ENCODE measurements at regions not wholly inside any gene's neighbourhood (a gene's known extent, or its start where the extent isn't known, plus 50 kb on each side); places are given as distances from the start of the nearest gene placed in this dataset.

- no peaks in the 10 kb centered on the region for H3K79me2 ChIP-seq (ENCODE audit: insufficient read depth, low read length)
- H3K27ac ChIP-seq (ENCODE audit: low read depth, low read length): no peak overlapping the region
- no peaks in the 10 kb centered on the region for H3K9me2 ChIP-seq (ENCODE audit: insufficient read depth)
- no peak overlapping the region for H2AFZ ChIP-seq (ENCODE audit: low read depth, low read length, poor library complexity, severe bottlenecking)
- H3K4me2 ChIP-seq (ENCODE audit: low read length): no peak overlapping the region
- H3K4me1 ChIP-seq (ENCODE audit: control insufficient read depth in 1 of 2, insufficient read depth in 2 of 2, low read length in 2 of 2): no peaks in the 10 kb centered on the region
- peaks cover 0 to 3% of the 10 kb centered on the region in 2 experiments; a peak in 1 of 4 replicates for H3K9me3 ChIP-seq (ENCODE audit: control insufficient read depth in 1 of 2, insufficient read depth in 1 of 2, low read depth in 1 of 2, low read length in 2 of 2)
- no peaks in the 10 kb centered on the region for H3K27me3 ChIP-seq (ENCODE audit: insufficient read depth, low read length)
- no peak for ATAC-seq
- H3K36me3 ChIP-seq (ENCODE audit: control insufficient read depth in 1 of 2, insufficient read depth in 2 of 2, low read length in 2 of 2): no peaks in the 10 kb centered on the region
- POLR2A ChIA-PET: no interaction called here
- intact Hi-C loops (cut with micrococcal nuclease): no loop called here
- RAD21 ChIA-PET (ENCODE audit: low non-redundant PET in 1 of 2, low total read pairs in 2 of 2, uncharacterized antibody in 2 of 2, unreplicated experiment in 2 of 2): no interaction called here
- no peak overlapping the region for H3K4me3 ChIP-seq (replicated peaks in 1 of 2; ENCODE audit: low read depth in 1 of 2, low read length in 2 of 2)
- no peak for DNase-seq (ENCODE audit: low read depth, low spot score)
- CTCF ChIA-PET: interaction anchor here (2.5 kb wide), 1 partner anchor 108 kb away, joined by 5 read pairs; no protein-coding TSS in a partner anchor
- TF ChIP-seq ZNF274 (IDR thresholded peaks at IDR 0.05; ENCODE audit: low read depth, low read length) (no peak), JUND (IDR thresholded peaks at IDR 0.05) (no peak), ZBTB33 (IDR thresholded peaks at IDR 0.05; ENCODE audit: extremely low read depth, insufficient replicate concordance, low read length) (no peak), MAX (IDR thresholded peaks at IDR 0.05) (no peak), CTCF (IDR thresholded peaks at IDR 0.05 in 2 of 3, conservative IDR thresholded peaks at IDR 0.05 in 1 of 3; ENCODE audit: borderline replicate concordance in 1 of 3, insufficient read depth in 1 of 3, low read depth in 2 of 3, low read length in 2 of 3) (no peak), ATF3 (IDR thresholded peaks at IDR 0.05) (no peak), SRF (IDR thresholded peaks at IDR 0.05; ENCODE audit: low read depth) (no peak), SP1 (IDR thresholded peaks at IDR 0.05; ENCODE audit: low read depth) (no peak), POLR2AphosphoS5 (IDR thresholded peaks at IDR 0.05; ENCODE audit: low read depth, low read length) (no peak), TCF7L2 (IDR thresholded peaks at IDR 0.05; ENCODE audit: borderline replicate concordance, extremely low read depth, insufficient read depth, insufficient read length) (no peak), EZH2 (IDR thresholded peaks at IDR 0.05) (no peak), YY1 (IDR thresholded peaks at IDR 0.05; ENCODE audit: extremely low read depth, insufficient replicate concordance, low read depth, low read length) (no peak), CBX3 (IDR thresholded peaks at IDR 0.05; ENCODE audit: low read depth) (no peak)
- H4K20me1 ChIP-seq (ENCODE audit: insufficient read depth): no peaks in the 10 kb centered on the region
- BruUV-seq (replicated peaks): no TSS peak
- no peak overlapping the region for H3K9ac ChIP-seq (ENCODE audit: low read length)
Observed at GRCh38 chr18:45277908-45278307, 337.4 kb upstream of the SLC14A2 start.
